GM12892 (cell line): ENCODE measurements at regions not wholly inside any gene's neighbourhood (a gene's known extent, or its start where the extent isn't known, plus 50 kb on each side); places are given as distances from the start of the nearest gene placed in this dataset.

Experiments
- DNase-seq: peaks from one replicate; pipeline ENCODE4 v3.0.0; 2011; ENCODE audit not compliant: insufficient read length
- FAIRE-seq: peaks from 2 replicates; lab custom pipeline; 2011; peaks lifted over from hg19 to GRCh38; lab: Jason Lieb, UNC
- POLR2A ChIP-seq: IDR thresholded peaks from 2 replicates; pipeline ENCODE4 v1.6.1; 2011; ENCODE audit warnings: low read depth, low read length, control low read depth
- POLR2AphosphoS5 ChIP-seq: IDR thresholded peaks from 2 replicates; pipeline ENCODE4 v1.6.1; 2011; ENCODE audit warnings: low read depth, low read length, control low read depth
- TAF1 ChIP-seq: IDR thresholded peaks from 2 replicates; pipeline ENCODE4 v1.6.1; 2011; ENCODE audit warnings: low read depth, mild to moderate bottlenecking, control low read depth, low read length, borderline replicate concordance

GRCh38 chr1:73953586-73953985 is 244.4 kb downstream of the LRRIQ3 start:
- FAIRE-seq: no peak
- DNase-seq: no peak
- TF ChIP-seq POLR2A (no peak), TAF1 (no peak), POLR2AphosphoS5 (no peak)

GRCh38 chr1:73953186-73953585 is 244.8 kb downstream of the LRRIQ3 start:
- DNase-seq (no peak), FAIRE-seq (no peak)
- TF ChIP-seq TAF1: no peak

GRCh38 chr1:73948055-73948454 is 249.9 kb downstream of the LRRIQ3 start:
- no peak for DNase-seq
- TF ChIP-seq POLR2AphosphoS5 (no peak), TAF1 (no peak), POLR2A (no peak)
- FAIRE-seq: no peak

GRCh38 chr1:73947009-73947408 is 251.0 kb downstream of the LRRIQ3 start:
- DNase-seq (no peak), FAIRE-seq (no peak)
- TF ChIP-seq POLR2AphosphoS5 (no peak), POLR2A (no peak), TAF1 (no peak)

GRCh38 chr1:73943270-73943669 is 254.7 kb downstream of the LRRIQ3 start:
- DNase-seq (no peak), FAIRE-seq (no peak)
- TF ChIP-seq POLR2A: no peak
- no peak for TF ChIP-seq TAF1
- no peak for TF ChIP-seq POLR2AphosphoS5

GRCh38 chr1:73930293-73930692 is 267.7 kb downstream of the LRRIQ3 start:
- TF ChIP-seq POLR2AphosphoS5 (no peak), TAF1 (no peak), POLR2A (no peak)
- DNase-seq (no peak), FAIRE-seq (no peak)

GRCh38 chr1:73914951-73915350 is 283.0 kb downstream of the LRRIQ3 start:
- TF ChIP-seq TAF1: no peak
- TF ChIP-seq POLR2A: no peak
- no peak for TF ChIP-seq POLR2AphosphoS5
- FAIRE-seq: no peak
- DNase-seq: no peak

- DNase-seq (no peak), FAIRE-seq (no peak)
- TF ChIP-seq TAF1: no peak
- TF ChIP-seq POLR2AphosphoS5: no peak
- TF ChIP-seq POLR2A: no peak
These were observed 285.0 kb downstream of the LRRIQ3 start for GRCh38 chr1:73913025-73913424.

GRCh38 chr1:73911849-73912248 is 286.1 kb downstream of the LRRIQ3 start:
- DNase-seq (no peak), FAIRE-seq (no peak)
- no peak for TF ChIP-seq TAF1
- no peak for TF ChIP-seq POLR2A
- no peak for TF ChIP-seq POLR2AphosphoS5

- no peak for FAIRE-seq
These were observed 287.5 kb downstream of the LRRIQ3 start for GRCh38 chr1:73910466-73910865.

GRCh38 chr1:73910062-73910461 is 287.9 kb downstream of the LRRIQ3 start:
- FAIRE-seq (no peak), DNase-seq (no peak)
- no peak for TF ChIP-seq TAF1
- no peak for TF ChIP-seq POLR2AphosphoS5
- TF ChIP-seq POLR2A: no peak

More at GRCh38 chr1:73910466-73910865, 287.5 kb downstream of the LRRIQ3 start:
- TF ChIP-seq TAF1 (no peak), POLR2A (no peak), POLR2AphosphoS5 (no peak)
- no peak for DNase-seq

- DNase-seq (no peak), FAIRE-seq (no peak)
- no peak for TF ChIP-seq POLR2A
- no peak for TF ChIP-seq POLR2AphosphoS5
- no peak for TF ChIP-seq TAF1
These were observed 288.9 kb downstream of the LRRIQ3 start for GRCh38 chr1:73909043-73909562.
